Astrocyte (in vitro differentiated cells and primary cell): ENCODE measurements at regions not wholly inside any gene's neighbourhood (a gene's known extent, or its start where the extent isn't known, plus 50 kb on each side); places are given as distances from the start of the nearest gene placed in this dataset.
"Not testable (repeated sequence)": the region's sequence is repeated elsewhere in the genome, so short reads cannot be mapped to it uniquely, and the experiment has no call there.

Experiments used
- CTCF ChIP-seq: IDR thresholded peaks from 2 replicates; pipeline ENCODE4 v1.5.1; 2011; ENCODE audit warnings: low read depth, mild to moderate bottlenecking, inconsistent platforms, low read length, moderate library complexity; ENCODE audit not compliant: insufficient read depth
- EZH2 ChIP-seq: IDR thresholded peaks from 2 replicates; pipeline ENCODE4 v1.6.1; 2012; ENCODE audit warnings: mild to moderate bottlenecking, low read length, inconsistent platforms; ENCODE audit not compliant: insufficient read depth

GRCh38 chr5:100341485-100341884 is 193.7 kb upstream of the FAM174A start:
- TF ChIP-seq CTCF, EZH2: not testable (repeated sequence)
